HCEC 1CT (cell line): ENCODE measurements at regions not wholly inside any gene's neighbourhood (a gene's known extent, or its start where the extent isn't known, plus 50 kb on each side); places are given as distances from the start of the nearest gene placed in this dataset.

Source experiments
- DNase-seq: peaks from one replicate; pipeline ENCODE4 v3.0.0-alpha.2; 2017

DNA sequence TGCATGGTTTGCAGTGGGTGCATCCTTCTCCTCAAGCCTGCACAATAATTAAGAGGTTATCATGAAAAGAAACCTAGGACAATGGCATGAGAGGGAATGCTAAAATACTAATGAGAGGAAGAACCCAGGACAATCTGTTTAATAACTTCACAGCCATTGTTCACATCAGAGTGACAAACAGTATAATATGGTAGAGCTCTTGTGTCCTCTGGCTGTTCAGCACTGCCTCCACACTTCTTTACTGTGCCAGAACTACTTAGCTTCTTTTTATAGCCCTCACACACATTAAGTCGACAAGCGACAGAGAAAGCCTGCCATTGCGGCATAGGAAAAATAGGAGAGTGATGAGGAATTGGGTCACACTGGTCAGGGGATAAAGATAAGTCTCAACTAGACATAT, 65.0 kb upstream of the MEIS2 start:
- no peak for DNase-seq

GRCh38 chr15:37166402-37166801, 66.1 kb upstream of the MEIS2 start:
- DNase-seq, result no peak

DNA sequence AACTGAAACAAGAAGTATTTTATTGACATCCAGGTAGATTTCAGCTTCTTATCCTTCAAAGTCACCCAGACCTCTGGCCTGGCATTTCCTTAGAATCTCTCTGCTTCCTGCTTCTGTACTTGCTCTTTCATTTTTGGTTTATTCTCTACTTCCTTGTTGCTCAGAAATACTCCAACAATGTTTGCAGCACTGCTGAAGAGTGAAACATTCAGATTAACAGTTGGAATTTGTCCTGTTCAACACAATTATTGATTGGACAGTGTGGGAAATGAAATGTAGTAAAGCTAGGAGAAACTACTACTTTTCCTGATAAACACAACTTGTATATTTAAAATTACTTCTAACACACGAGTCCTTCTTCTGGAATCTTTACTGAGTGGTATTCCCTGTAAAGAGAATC, 81.0 kb upstream of the MEIS2 start:
- DNase-seq, result no peak

GRCh38 chr15:37199545-37199944, 99.2 kb upstream of the MEIS2 start:
- DNase-seq, result no peak

- DNase-seq, result no peak
These were observed 102.7 kb upstream of the MEIS2 start for GRCh38 chr15:37203050-37203449.

GRCh38 chr15:37204692-37205091, 104.3 kb upstream of the MEIS2 start:
- DNase-seq, result no peak

DNA sequence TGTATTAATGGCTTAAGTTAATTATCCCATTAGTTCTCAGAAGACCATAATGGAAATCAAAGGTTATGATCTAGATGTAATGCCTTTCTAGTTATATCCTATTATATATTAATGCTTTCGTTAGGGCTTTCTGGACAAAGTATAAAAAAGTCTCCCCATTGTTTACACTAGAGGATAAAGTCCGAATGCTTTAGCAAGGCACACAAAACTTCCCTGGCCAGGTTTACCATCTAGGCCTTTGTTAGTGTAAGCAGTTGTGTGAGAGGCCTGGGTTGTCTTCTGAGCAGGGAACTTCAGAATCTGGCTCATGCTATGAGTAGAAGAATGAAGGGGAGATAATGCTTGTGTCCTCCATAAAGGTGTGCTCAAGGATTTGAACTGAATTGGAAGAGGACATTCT, 106.3 kb upstream of the MEIS2 start:
- no peak for DNase-seq

GRCh38 chr15:37208146-37209040, 108.0 kb upstream of the MEIS2 start:
- no peak for DNase-seq

GRCh38 chr15:37209041-37209363, 108.7 kb upstream of the MEIS2 start:
- no peak for DNase-seq

- no peak for DNase-seq
These were observed 117.2 kb upstream of the MEIS2 start for GRCh38 chr15:37217567-37217966.

GRCh38 chr15:37218351-37218916, 118.1 kb upstream of the MEIS2 start:
- no peak for DNase-seq

DNA sequence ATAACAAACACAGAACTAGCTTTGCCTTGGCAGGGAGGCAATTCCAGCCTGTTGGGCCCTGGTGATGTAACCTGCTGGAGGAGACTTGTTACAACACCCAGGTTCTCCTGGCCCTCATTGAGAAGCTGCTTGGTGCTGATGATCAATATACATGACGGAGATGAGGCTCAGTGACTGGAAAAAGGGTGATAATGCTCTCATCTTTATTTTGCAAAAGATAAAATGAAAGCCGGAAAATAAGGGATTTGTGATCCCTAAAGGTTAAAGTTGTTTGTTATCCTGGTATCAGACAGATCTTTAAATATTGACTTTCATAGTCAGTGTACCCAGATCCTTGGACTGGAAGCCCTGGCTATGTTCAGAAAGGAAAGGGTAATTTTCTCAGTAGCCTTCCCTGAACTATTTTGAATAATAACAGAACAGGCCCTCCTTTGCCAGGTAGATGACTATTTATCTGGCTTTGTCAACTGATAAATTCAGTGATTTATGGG, 118.9 kb upstream of the MEIS2 start:
- no peak for DNase-seq

GRCh38 chr15:37220949-37221670, 120.8 kb upstream of the MEIS2 start:
- DNase-seq, result no peak

- no peak for DNase-seq
These were observed 121.4 kb upstream of the MEIS2 start for GRCh38 chr15:37221671-37222145.

DNA sequence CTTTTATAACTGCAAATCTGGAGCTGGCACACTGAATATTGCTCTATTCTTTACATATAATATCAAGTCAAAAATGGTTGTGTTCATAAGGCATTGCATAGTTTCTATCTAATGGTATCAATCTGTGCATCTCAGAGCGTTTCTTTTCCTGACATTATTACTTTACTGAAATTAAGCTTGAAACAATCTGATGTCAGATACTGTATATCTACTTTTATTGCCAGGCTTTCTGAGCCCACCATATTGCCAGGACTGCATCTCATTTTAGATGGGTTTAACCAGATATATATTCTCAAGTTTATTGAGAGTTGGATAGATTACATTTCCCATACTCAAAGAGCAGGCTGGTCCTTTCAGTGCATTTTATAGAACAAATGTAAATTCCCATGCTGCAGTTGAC, 122.7 kb upstream of the MEIS2 start:
- DNase-seq, result no peak

- no peak for DNase-seq
These were observed 129.7 kb upstream of the MEIS2 start for GRCh38 chr15:37229855-37230619.

- DNase-seq, result no peak
These were observed 145.0 kb upstream of the MEIS2 start for GRCh38 chr15:37245358-37245757.

- DNase-seq, result no peak
These were observed 145.7 kb upstream of the MEIS2 start for GRCh38 chr15:37246065-37246464.

DNA sequence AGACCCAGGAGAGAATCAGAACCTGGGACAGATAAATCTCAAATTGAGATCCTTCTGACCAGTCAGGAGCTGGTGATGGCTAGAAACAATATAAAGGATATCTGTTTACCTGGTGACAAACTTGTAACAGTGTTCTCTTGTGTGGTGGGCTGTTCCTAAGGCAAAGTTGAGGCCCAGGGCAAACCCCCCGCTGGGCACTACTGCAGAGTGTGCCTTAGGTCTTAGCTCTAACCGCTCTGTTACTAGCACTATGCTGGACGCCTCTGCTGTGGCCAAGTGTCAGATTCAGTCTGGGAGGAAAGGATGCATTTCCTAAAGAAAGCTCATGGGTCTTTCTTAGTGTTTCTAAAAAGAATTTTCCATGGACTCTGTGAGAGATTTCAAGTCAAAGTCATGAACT, 146.5 kb upstream of the MEIS2 start:
- DNase-seq, result no peak

DNA sequence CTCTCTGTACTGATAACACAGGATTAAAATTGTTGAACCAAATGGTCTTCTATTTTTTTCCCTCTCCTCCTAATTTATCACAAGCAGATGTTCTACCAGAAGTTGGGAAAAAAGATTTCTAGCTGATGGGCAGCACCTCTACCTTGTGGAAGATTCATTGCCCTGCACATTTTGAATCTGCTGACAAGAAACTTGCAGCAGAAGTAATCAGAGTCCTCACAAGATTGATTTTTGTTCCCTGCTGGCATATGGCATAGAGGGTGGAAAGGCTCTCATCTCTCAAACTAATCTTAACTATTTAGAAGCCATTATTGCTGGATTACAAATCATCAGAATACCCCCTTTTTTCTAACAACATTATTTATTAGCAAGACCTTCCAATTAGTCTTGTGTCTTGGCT, 148.9 kb upstream of the MEIS2 start:
- no peak for DNase-seq

- DNase-seq, result no peak
These were observed 152.2 kb upstream of the MEIS2 start for GRCh38 chr15:37252530-37252929.

DNA sequence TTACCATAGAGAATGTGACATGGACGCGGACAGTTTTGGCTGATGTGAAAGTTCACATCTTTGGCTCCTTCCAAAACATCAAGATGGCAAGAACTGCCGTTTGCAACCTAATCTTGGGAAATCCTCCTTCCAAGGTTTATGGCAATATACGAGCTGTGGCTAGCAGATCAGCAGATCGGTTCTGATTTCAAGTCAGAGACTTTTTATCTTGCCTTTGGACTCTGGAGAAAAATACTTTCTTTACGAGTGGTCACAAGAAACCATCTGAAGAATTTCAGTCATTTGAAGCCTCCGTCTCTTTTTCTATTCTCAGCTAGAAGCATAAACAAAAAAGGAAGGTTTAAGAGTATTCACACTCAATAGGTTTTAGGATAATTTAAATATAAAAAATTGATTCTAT, 153.5 kb upstream of the MEIS2 start:
- no peak for DNase-seq

DNA sequence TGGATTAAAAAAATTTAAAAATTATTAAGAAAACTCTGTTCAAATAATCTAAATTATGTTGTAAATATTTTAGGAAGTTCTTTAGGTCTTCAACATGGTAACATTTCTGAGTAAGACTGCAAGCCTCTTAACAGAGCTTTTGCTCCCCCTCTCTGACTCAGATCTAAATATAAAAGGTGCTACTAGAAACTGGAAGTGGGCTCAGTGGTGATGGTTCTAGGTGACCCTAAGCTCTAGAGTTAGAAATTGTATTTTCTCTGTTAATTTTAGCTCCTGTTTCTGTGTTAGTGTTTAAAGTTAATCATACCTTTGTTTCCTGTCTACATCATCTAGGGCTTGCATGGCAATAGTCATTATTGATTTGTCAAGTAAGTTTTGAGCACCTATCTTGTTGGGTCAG, 159.9 kb upstream of the MEIS2 start:
- DNase-seq, result no peak
